SK-N-MC (cell line): ENCODE measurements at regions not wholly inside any gene's neighbourhood (a gene's known extent, or its start where the extent isn't known, plus 50 kb on each side); places are given as distances from the start of the nearest gene placed in this dataset.

Experiments used
- EZH2 ChIP-seq: fragments of 200-600 bp; sonication (generic); IDR thresholded peaks from one replicate; pipeline ENCODE4 v1.6.1; 2017; ENCODE audit warnings: antibody characterized with exemption
- FOXP2 ChIP-seq: optimal IDR thresholded peaks from 2 replicates; pipeline ENCODE3; 2011; ENCODE audit warnings: mild to moderate bottlenecking, moderate library complexity; ENCODE audit not compliant: insufficient read depth; ENCODE audit errors: extremely low read length, control extremely low read depth
- POLR2AphosphoS5 ChIP-seq: IDR thresholded peaks from 2 replicates; pipeline ENCODE4 v1.6.1; 2012; ENCODE audit warnings: mild to moderate bottlenecking, low read depth, low read length, borderline replicate concordance

- TF ChIP-seq EZH2 = no peak
- TF ChIP-seq POLR2AphosphoS5 = no peak
- no peak for TF ChIP-seq FOXP2
Measured at GRCh38 chr5:117982691-117983090, 1005.7 kb downstream of the DTWD2 start.
